ENCODE measurements at regions not wholly inside any gene's neighbourhood (a gene's known extent, or its start where the extent isn't known, plus 50 kb on each side); places are given as distances from the start of the nearest gene placed in this dataset.

- no peak for DNase-seq (ENCODE audit: extremely low read depth, low read depth)
- TF ChIP-seq, protein P1, sequence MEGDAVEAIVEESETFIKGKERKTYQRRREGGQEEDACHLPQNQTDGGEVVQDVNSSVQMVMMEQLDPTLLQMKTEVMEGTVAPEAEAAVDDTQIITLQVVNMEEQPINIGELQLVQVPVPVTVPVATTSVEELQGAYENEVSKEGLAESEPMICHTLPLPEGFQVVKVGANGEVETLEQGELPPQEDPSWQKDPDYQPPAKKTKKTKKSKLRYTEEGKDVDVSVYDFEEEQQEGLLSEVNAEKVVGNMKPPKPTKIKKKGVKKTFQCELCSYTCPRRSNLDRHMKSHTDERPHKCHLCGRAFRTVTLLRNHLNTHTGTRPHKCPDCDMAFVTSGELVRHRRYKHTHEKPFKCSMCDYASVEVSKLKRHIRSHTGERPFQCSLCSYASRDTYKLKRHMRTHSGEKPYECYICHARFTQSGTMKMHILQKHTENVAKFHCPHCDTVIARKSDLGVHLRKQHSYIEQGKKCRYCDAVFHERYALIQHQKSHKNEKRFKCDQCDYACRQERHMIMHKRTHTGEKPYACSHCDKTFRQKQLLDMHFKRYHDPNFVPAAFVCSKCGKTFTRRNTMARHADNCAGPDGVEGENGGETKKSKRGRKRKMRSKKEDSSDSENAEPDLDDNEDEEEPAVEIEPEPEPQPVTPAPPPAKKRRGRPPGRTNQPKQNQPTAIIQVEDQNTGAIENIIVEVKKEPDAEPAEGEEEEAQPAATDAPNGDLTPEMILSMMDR (IDR thresholded peaks at IDR 0.05; ENCODE audit: low read depth, low read length), result no peak
Observed at GRCh38 chr20:50295762-50296449, 105.3 kb downstream of the CEBPB start.

DNA sequence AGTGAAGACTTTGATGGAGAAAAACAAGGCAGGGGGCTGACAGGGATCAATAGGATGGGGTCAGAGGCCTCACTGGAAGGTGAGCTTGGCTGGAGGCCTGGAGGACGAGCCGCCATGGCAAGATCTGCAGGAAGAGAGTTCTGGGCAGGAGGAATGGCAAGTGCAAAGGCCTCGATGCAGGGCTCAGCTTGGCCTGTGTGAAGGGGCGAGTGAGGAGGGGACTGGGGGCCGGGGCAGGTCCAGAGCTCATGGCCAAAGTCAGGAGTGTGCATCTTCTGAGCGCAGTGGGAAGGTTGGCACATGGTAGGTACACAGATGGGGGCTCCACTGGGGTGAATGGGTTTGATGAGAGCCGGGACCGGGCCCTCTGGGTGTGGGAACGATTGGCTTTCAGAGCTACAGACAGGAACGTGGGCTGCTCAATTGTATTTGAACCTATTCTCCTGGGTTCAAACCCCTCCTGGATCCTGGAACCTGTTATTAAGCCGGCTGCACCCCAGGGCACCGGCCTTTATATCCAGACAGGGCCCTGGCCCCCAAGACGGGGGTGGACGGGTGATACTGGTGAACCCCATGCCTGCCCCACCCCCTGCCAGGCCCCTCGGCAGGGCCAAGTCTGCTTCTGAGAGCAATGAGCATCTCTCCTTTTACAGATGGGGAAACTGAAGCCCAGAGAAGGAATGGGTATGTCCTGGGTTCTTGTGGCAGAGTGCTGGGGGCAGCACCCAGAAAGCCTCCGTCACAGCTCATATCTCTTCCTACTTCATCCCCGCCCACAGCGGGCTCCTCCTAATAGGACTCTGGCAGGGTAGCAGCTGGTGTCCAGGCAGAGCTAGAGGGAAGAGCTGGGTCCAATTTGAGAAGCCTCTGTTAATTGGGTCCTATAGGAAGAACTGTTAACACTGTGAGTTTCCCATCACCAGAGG is 106.1 kb downstream of the CEBPB start:
- TF ChIP-seq, protein P1 (IDR thresholded peaks at IDR 0.05; ENCODE audit: low read depth, low read length), result no peak
- DNase-seq (ENCODE audit: extremely low read depth, low read depth), result no peak

DNA sequence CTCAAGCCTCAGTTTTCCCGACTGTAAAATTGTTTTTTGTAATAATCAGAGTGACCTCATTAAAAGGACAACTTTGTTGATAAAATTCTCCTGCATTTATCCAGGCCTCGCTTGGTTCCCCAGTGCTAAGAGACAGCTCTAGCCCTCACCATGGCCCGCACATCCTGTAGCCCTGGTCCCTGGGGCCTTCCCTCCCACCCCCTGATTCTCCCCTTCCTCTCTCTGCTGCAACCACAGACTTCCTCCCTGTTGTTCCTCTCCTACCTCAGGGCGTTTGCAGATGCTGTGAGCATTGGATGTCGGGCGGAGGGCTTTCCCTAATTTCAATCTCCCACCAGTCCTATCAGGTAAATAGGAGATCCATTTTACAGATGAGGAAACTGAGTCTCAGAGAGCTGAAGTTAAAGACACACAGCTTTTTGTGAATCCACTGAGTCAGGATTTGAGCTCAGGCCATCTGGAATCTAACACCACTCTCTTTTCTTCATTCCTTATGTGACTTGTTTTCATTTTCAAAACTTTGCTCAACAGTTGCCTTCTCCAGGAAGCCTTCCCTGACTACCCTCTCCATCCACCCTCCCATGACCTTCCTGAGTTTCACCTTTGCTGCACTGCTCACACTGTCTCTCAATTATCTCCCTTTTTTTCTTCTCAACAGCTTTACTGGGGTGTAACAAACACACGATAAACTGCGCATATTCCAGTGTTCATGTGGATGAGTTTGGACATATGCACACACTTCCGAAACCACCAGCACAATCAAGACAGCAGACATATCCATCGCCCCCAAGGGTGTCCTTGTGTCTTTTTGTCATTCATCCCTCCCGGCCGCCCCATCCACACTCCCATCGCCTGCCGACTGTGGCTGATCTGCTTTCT is 107.1 kb downstream of the CEBPB start:
- no peak for DNase-seq (ENCODE audit: extremely low read depth, low read depth)
- TF ChIP-seq, protein P1 (IDR thresholded peaks at IDR 0.05; ENCODE audit: low read depth, low read length), result no peak

- TF ChIP-seq, protein P1 (IDR thresholded peaks at IDR 0.05; ENCODE audit: low read depth, low read length), result no peak
- no peak for DNase-seq (ENCODE audit: extremely low read depth, low read depth)
Observed at GRCh38 chr20:50298554-50299324, 108.1 kb downstream of the CEBPB start.

GRCh38 chr20:50299325-50299629 is 108.6 kb downstream of the CEBPB start:
- DNase-seq (ENCODE audit: extremely low read depth, low read depth), result no peak
- TF ChIP-seq, protein P1 (IDR thresholded peaks at IDR 0.05; ENCODE audit: low read depth, low read length), result no peak

- TF ChIP-seq, protein P1 (IDR thresholded peaks at IDR 0.05; ENCODE audit: low read depth, low read length), result no peak
- DNase-seq (ENCODE audit: extremely low read depth, low read depth), result no peak
Observed at GRCh38 chr20:50301165-50301564, 110.5 kb downstream of the CEBPB start.
